ENCODE measurements at regions not wholly inside any gene's neighbourhood (a gene's known extent, or its start where the extent isn't known, plus 50 kb on each side); places are given as distances from the start of the nearest gene placed in this dataset.
A peak's percentile ranks its signal among the peaks of the same experiment; 100 is the strongest.

DNA sequence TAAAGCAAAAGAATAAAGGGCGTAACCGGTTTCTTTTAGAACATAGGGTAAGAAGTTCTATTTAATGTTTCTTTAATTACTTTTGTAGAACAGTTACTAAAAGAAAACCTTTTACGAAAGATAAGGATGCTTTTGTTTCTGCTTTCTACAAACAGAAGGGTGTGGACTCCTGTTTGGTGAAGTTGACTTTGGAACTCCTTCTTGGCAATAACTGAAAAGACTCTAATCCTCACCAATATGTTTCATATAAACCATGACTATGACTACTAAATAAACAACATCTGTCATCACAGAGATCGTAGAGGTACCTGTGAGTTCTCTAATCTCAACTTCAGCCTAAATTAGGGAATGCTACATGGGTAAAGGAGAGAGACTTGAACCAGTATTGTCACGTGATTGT, 210.8 kb upstream of the FLRT2 start:
- FAIRE-seq (no peak), DNase-seq (ENCODE audit: low read depth) (peak; percentile 57)
- TF ChIP-seq, protein P1, sequence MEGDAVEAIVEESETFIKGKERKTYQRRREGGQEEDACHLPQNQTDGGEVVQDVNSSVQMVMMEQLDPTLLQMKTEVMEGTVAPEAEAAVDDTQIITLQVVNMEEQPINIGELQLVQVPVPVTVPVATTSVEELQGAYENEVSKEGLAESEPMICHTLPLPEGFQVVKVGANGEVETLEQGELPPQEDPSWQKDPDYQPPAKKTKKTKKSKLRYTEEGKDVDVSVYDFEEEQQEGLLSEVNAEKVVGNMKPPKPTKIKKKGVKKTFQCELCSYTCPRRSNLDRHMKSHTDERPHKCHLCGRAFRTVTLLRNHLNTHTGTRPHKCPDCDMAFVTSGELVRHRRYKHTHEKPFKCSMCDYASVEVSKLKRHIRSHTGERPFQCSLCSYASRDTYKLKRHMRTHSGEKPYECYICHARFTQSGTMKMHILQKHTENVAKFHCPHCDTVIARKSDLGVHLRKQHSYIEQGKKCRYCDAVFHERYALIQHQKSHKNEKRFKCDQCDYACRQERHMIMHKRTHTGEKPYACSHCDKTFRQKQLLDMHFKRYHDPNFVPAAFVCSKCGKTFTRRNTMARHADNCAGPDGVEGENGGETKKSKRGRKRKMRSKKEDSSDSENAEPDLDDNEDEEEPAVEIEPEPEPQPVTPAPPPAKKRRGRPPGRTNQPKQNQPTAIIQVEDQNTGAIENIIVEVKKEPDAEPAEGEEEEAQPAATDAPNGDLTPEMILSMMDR (IDR thresholded peaks at IDR 0.05; ENCODE audit: insufficient read depth, low read length, severe bottlenecking) = no peak
- no peaks in the 10 kb centered on the region for H3K36me3 ChIP-seq (ENCODE audit: control insufficient read depth, insufficient read depth, low read length)
- no peaks in the 10 kb centered on the region for H3K27me3 ChIP-seq (ENCODE audit: control insufficient read depth, insufficient read depth, low read length)
- no peak overlapping the region for H3K4me3 ChIP-seq (ENCODE audit: low read depth, low read length)

DNA sequence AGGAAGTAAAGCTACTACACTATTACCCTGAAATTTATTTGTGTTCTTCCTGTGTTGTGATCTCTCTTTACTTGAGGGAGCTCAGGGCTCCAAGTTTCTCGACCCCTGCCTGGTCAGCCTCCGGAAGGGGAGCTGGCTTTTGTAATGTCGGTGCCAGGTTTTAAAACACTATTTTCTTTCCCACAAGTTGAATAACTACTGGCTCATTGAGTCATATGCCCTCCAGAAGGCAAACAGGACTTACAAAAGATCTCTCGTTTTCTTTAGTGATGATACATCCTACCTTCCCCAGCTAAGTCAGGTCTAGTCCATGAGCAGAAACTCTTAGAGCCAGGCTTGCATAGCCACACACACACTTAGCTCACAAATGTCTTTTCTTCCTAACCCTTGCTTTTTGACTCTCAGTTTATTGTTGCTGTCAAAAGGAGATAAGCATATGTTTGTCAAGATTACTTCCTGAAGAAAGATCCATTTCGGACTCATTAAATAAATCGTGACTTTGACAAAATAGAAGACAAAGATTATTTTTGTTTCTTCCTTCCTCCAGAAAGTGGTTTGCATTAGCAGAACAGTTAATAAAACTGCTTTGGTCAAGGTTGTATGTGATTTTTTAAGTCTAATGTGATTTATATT, 209.8 kb upstream of the FLRT2 start:
- no peaks in the 10 kb centered on the region for H3K27me3 ChIP-seq (ENCODE audit: control insufficient read depth, insufficient read depth, low read length)
- H3K4me3 ChIP-seq (ENCODE audit: low read depth, low read length) = no peak overlapping the region
- H3K36me3 ChIP-seq (ENCODE audit: control insufficient read depth, insufficient read depth, low read length) = no peaks in the 10 kb centered on the region
- peak; percentile 92 for DNase-seq (ENCODE audit: low read depth)
- FAIRE-seq = no peak
- TF ChIP-seq, protein P1 (IDR thresholded peaks at IDR 0.05; ENCODE audit: insufficient read depth, low read length, severe bottlenecking) = no peak

DNA sequence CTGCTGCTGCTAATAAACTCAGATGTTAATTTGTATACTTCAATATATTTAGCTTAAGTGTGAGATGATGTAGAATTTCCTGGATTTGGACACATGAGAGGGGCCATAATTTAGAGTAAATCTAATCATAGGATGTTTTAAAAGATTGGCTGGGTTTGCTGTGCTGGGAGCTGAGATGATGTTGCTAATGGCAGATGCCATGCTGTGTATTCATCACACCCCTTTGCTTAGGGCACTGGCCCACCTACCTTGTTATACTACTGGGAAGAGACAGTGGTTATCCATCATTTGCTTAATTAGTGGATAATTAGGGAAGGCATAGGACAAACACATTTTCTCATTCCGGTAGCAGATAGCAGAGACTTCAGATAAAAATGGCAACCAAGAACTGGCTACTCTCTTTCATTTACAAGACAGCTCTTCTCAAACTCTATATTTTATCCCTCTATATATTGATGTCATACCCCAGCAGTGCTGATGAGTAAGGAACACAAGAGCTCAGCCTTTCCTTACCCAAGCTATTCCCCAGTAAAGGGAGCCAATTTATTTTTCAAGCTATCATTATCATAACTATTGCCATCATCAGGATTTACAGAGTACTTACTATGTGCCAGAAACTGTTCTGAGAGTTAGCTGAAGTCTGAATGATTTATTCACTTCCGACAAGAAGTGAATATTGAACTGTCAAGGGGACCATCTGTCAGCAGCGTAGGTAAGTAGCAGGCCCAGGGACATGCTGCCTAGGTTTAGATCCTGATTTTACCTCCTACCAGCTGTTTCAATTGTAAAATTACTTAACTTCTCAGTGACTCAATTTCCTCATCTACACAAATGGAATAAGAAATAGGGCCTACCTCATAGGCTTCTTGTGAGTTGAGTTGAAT, 204.6 kb upstream of the FLRT2 start:
- H3K27me3 ChIP-seq (ENCODE audit: control insufficient read depth, insufficient read depth, low read length) = no peaks in the 10 kb centered on the region
- H3K36me3 ChIP-seq (ENCODE audit: control insufficient read depth, insufficient read depth, low read length) = no peaks in the 10 kb centered on the region
- DNase-seq (ENCODE audit: low read depth) (no peak), FAIRE-seq (no peak)
- no peak overlapping the region for H3K4me3 ChIP-seq (ENCODE audit: low read depth, low read length)
- TF ChIP-seq, protein P1 (IDR thresholded peaks at IDR 0.05; ENCODE audit: insufficient read depth, low read length, severe bottlenecking) = no peak

DNA sequence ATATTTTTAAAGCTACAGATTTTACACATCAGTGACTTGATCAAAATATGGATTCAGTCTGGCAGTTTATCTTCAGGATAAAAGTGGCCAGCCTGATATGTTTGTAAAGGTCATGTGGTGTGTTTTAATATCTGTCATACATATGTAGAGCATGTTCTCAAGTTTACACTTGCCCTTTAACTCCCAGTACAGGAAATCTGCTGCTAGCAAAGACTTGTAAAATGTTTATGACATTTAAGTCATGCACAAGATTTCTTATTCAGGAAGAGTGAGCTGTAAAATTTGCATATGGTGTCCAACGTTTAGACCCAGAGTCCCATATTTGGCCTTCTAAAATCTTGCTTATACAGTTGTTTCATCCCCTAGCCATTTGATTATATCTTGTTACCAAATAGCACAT, 197.5 kb upstream of the FLRT2 start:
- TF ChIP-seq, protein P1 (IDR thresholded peaks at IDR 0.05; ENCODE audit: insufficient read depth, low read length, severe bottlenecking) = no peak
- Histone ChIP-seq H3K4me3 (ENCODE audit: low read depth, low read length) (no peak overlapping the region), H3K36me3 (ENCODE audit: control insufficient read depth, insufficient read depth, low read length) (no peaks in the 10 kb centered on the region), H3K27me3 (ENCODE audit: control insufficient read depth, insufficient read depth, low read length) (no peaks in the 10 kb centered on the region)
- FAIRE-seq (no peak), DNase-seq (ENCODE audit: low read depth) (peak; percentile 96)

DNA sequence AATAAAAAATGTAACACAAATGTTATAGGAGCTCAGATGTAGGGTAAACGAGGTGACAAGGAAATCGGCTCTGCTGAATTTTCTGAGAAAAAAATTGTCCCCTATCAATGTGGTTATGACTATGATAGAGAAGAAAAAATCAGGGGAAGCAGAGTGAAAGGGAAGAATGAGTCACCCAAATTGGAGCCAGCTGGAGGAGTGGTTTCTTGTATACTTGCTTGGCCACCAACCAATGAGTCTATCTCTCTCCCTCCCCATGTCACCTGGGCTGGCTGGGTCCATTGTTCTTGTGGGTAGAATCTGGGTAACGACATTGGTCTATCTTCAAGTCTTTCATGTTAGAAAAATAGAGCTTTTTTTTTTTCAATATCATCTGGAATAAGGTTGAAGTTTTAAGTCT, 196.6 kb upstream of the FLRT2 start:
- peak; percentile 75 for DNase-seq (ENCODE audit: low read depth)
- FAIRE-seq = no peak
- TF ChIP-seq, protein P1 (IDR thresholded peaks at IDR 0.05; ENCODE audit: insufficient read depth, low read length, severe bottlenecking) = no peak
- H3K4me3 ChIP-seq (ENCODE audit: low read depth, low read length) = no peak overlapping the region
- no peaks in the 10 kb centered on the region for H3K36me3 ChIP-seq (ENCODE audit: control insufficient read depth, insufficient read depth, low read length)
- H3K27me3 ChIP-seq (ENCODE audit: control insufficient read depth, insufficient read depth, low read length) = no peaks in the 10 kb centered on the region
